GM19099 (cell line): ENCODE measurements at regions not wholly inside any gene's neighbourhood (a gene's known extent, or its start where the extent isn't known, plus 50 kb on each side); places are given as distances from the start of the nearest gene placed in this dataset.

Experiments
- POLR2A ChIP-seq: IDR thresholded peaks from 3 replicates; pipeline ENCODE4 v1.6.1; 2011; ENCODE audit warnings: low read depth; ENCODE audit not compliant: insufficient read length; ENCODE audit errors: extremely low read depth

GRCh38 chr5:89972901-89973300 lies 436.7 kb downstream of the CETN3 start:
- TF ChIP-seq POLR2A: no peak

GRCh38 chr5:89968958-89969381 lies 440.6 kb downstream of the CETN3 start:
- no peak for TF ChIP-seq POLR2A

GRCh38 chr5:89967771-89968444 lies 441.6 kb downstream of the CETN3 start:
- TF ChIP-seq POLR2A: no peak

- no peak for TF ChIP-seq POLR2A
These were observed 452.7 kb downstream of the CETN3 start for GRCh38 chr5:89956838-89957237.

GRCh38 chr5:89954916-89955315 lies 454.6 kb downstream of the CETN3 start:
- no peak for TF ChIP-seq POLR2A

DNA sequence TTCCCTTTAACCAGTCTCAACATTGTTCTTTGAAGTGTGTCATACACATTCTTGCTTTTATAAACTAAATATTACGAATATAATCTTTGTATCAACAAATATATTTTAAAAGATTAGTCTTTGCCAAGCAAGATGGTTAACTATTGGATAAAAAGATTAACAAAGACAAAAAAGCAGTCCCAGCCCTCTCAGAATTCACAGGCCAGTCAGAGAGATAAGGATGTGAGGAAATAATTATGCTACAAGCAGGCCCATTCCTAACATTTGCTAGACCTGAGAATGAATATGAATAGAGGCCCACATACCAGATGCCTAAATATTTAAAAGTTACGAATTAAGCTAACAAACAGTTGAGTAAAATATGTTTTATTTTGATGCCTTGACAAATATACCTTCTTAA lies 457.7 kb downstream of the CETN3 start:
- TF ChIP-seq POLR2A: no peak

DNA sequence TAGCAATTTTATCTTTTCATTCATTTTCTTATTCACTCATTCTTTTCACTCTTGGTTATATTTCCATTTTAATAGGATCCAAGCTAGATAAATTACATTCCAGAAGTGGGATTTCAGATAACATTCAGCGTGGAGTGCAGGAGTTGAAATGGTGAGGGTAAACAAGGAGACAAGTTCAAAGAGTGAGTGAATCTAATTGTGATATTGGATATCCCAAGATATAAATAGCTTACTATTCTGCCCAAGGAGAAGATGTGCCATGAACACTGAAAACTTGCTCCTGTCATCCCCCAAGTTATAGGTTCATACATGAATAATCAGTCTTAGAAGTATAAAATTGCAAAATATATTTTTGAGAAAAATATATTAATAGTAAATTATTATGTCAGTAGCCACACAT lies 459.3 kb downstream of the CETN3 start:
- TF ChIP-seq POLR2A: no peak

- no peak for TF ChIP-seq POLR2A
These were observed 460.6 kb downstream of the CETN3 start for GRCh38 chr5:89948977-89949376.

GRCh38 chr5:89946916-89947315 lies 462.6 kb downstream of the CETN3 start:
- TF ChIP-seq POLR2A: no peak

- no peak for TF ChIP-seq POLR2A
These were observed 463.0 kb downstream of the CETN3 start for GRCh38 chr5:89946508-89946907.

DNA sequence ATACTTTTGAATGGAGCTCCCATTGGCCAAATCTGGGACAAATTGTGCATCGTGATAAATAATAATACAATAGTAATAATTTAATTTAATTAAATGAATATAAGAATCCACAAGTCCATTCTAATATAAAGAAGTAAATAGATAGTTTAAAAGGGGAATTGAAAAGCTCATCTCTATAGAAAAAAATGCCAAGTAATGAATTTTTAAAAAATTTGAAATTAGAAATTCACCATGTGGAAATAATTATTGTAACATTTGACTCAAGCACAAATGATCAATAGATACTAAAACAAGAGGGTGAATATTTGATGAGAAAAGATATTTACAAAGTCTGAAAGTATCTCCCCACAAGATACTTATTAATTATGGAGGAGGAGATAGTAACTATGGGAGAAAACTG lies 467.4 kb downstream of the CETN3 start:
- TF ChIP-seq POLR2A: no peak

GRCh38 chr5:89936576-89936975 lies 473.0 kb downstream of the CETN3 start:
- TF ChIP-seq POLR2A: no peak

- TF ChIP-seq POLR2A: no peak
These were observed 475.5 kb downstream of the CETN3 start for GRCh38 chr5:89934069-89934468.

DNA sequence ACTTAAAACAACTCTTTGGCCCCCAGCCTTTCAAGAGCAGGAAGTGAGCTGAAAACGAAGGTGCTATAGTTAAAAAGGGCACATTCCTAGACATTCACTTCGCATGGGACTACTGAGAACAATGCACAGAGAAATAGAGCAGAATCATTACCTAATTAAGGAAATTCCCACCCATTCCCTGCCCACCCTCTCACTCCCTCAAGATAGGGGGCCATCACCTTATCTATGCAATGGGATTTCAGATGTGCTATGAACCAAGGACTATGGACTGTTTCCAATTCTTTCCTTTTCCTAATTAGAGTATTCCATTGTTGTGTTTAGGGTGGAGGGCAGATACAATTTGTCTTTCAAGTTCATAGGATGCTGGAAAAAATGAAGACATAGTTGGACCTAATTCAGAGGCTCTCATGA lies 476.8 kb downstream of the CETN3 start:
- TF ChIP-seq POLR2A: no peak

- TF ChIP-seq POLR2A: no peak
These were observed 478.8 kb downstream of the CETN3 start for GRCh38 chr5:89930591-89931392.

- TF ChIP-seq POLR2A: no peak
These were observed 479.7 kb downstream of the CETN3 start for GRCh38 chr5:89929834-89930233.
